ENCODE measurements at regions not wholly inside any gene's neighbourhood (a gene's known extent, or its start where the extent isn't known, plus 50 kb on each side); places are given as distances from the start of the nearest gene placed in this dataset.

DNA sequence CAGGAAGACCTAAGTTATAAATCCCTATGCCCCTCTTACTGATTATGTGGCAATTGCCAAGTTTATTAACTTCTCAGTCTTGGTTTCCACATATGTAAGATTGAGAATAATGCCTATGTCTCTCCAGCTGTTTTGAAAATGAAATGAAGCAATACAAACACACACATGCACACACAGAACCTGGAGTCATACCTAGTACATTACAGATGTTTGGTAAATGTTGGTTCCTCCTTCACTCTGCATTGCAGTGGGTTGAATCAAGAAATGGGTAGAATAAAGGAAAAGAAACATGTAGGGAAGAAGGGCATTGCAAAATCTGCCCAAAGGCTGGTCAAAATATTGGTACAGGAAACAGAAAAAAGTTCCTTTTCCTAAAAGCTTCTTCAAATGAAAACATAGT is 309.9 kb upstream of the EMCN start:
- no peaks in the 10 kb centered on the region for H3K4me1 ChIP-seq
- TF ChIP-seq, protein P1, sequence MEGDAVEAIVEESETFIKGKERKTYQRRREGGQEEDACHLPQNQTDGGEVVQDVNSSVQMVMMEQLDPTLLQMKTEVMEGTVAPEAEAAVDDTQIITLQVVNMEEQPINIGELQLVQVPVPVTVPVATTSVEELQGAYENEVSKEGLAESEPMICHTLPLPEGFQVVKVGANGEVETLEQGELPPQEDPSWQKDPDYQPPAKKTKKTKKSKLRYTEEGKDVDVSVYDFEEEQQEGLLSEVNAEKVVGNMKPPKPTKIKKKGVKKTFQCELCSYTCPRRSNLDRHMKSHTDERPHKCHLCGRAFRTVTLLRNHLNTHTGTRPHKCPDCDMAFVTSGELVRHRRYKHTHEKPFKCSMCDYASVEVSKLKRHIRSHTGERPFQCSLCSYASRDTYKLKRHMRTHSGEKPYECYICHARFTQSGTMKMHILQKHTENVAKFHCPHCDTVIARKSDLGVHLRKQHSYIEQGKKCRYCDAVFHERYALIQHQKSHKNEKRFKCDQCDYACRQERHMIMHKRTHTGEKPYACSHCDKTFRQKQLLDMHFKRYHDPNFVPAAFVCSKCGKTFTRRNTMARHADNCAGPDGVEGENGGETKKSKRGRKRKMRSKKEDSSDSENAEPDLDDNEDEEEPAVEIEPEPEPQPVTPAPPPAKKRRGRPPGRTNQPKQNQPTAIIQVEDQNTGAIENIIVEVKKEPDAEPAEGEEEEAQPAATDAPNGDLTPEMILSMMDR (IDR thresholded peaks at IDR 0.05) = no peak
- H3K36me3 ChIP-seq = no peaks in the 10 kb centered on the region
- no peak overlapping the region for H3K9ac ChIP-seq (ENCODE audit: low read depth in 2 of 2, low read length in 2 of 2)
- no peak for DNase-seq
- H3K4me3 ChIP-seq = no peak overlapping the region
- H3K9me3 ChIP-seq = no peaks in the 10 kb centered on the region
- no peak overlapping the region for H3K27ac ChIP-seq
- intact Hi-C loops (cut with DNase I) = no loop called here
- no peaks in the 10 kb centered on the region for H3K27me3 ChIP-seq

- no peak for DNase-seq
- H3K4me1 ChIP-seq = no peaks in the 10 kb centered on the region
- intact Hi-C loops (cut with DNase I) = no loop called here
- TF ChIP-seq, protein P1 (IDR thresholded peaks at IDR 0.05) = no peak
- no peaks in the 10 kb centered on the region for H3K36me3 ChIP-seq
- no peak overlapping the region for H3K27ac ChIP-seq
- H3K9ac ChIP-seq (ENCODE audit: low read depth in 2 of 2, low read length in 2 of 2) = no peak overlapping the region
- H3K27me3 ChIP-seq = no peaks in the 10 kb centered on the region
- no peaks in the 10 kb centered on the region for H3K9me3 ChIP-seq
- H3K4me3 ChIP-seq = no peak overlapping the region
These were observed 309.2 kb upstream of the EMCN start for GRCh38 chr4:100826808-100827548.

DNA sequence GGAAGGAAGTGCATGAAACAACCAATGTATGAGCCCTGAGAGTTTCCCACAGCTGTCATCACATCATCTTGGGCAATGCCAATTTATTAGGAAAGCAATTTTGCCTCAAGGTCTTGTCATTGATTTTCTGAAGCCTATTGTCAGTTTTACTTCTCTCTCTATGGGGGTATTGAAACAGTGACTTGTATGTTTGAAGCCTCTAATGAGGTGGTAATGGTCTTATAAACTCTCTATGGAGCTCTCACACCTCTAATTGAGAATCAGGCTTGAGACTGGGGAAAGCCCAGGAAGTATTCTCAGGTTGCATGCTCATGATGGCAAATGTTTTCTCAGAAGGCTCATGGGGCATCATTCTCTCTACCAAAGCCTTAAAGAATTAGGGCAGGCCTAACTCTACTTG is 308.2 kb upstream of the EMCN start:
- Histone ChIP-seq H3K4me3 (no peak overlapping the region), H3K4me1 (no peaks in the 10 kb centered on the region), H3K36me3 (no peaks in the 10 kb centered on the region), H3K9ac (ENCODE audit: low read depth in 2 of 2, low read length in 2 of 2) (no peak overlapping the region), H3K27ac (no peak overlapping the region), H3K9me3 (no peaks in the 10 kb centered on the region), H3K27me3 (no peaks in the 10 kb centered on the region)
- TF ChIP-seq, protein P1 (IDR thresholded peaks at IDR 0.05) = no peak
- intact Hi-C loops (cut with DNase I) = no loop called here
- DNase-seq = no peak

DNA sequence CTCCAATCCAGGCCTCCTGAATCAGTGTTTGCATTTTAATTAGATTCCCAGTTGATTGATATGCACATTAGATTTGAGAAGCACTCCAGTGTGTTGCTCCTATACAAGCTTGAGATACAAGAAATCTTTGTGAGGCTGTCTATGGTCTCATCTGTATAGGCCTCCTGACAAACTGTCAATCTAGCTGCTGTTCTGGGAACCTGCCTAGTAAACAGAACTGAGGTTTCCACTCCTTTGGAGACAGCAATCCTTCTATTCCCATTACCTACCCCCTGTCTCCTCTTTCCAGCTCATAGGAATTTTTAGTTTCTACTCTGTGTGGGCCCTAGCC is 306.1 kb upstream of the EMCN start:
- DNase-seq = no peak
- Histone ChIP-seq H3K36me3 (no peaks in the 10 kb centered on the region), H3K9ac (ENCODE audit: low read depth in 2 of 2, low read length in 2 of 2) (no peak overlapping the region), H3K27ac (no peak overlapping the region), H3K27me3 (no peaks in the 10 kb centered on the region), H3K4me1 (no peaks in the 10 kb centered on the region), H3K9me3 (no peaks in the 10 kb centered on the region), H3K4me3 (no peak overlapping the region)
- TF ChIP-seq, protein P1 (IDR thresholded peaks at IDR 0.05) = no peak
- intact Hi-C loops (cut with DNase I) = no loop called here

DNA sequence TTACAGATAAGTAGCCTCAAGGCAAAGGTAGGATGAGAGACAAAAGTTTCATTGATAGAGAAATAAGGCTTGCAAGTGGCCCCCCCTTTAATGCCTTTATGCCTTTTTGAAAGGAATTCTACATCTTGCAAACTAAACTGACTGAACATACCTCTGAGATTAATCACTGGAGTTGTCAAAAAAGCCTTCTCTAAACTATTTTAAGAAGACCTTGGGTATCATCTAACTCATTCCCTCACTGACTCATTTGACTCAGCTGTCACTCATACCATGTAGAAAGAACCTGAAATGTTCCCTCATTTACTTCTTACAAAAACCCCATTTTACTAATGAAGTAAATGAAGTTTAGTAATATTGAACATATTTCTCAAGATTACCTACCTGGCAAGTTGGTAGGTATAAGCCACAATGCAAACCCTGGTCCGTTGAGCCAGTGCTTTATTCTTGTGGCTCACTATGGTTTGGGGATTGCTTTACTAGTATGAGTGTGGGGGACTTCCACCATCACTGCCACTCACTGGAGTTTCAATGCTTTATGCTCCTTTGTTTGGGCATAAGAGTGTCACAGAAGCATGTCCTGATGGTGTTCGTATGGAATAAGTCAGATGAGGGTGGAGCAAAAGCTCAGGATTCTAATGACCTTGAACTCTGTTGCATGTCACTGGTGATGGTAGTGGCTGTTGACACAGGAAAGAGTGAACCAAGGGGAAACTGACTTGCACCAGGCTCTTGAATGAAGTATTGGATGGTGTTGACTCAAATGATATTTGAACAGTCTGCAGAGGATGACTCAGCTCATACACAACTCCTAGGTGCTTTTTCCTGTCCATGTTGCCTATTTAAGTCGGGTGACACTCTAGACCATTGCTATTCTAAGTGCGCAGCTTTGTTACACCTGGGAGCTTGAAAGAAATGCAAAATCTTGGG is 305.5 kb upstream of the EMCN start:
- Histone ChIP-seq H3K27me3 (no peaks in the 10 kb centered on the region), H3K9ac (ENCODE audit: low read depth in 2 of 2, low read length in 2 of 2) (no peak overlapping the region), H3K9me3 (no peaks in the 10 kb centered on the region), H3K36me3 (no peaks in the 10 kb centered on the region), H3K4me1 (no peaks in the 10 kb centered on the region), H3K4me3 (no peak overlapping the region), H3K27ac (no peak overlapping the region)
- TF ChIP-seq, protein P1 (IDR thresholded peaks at IDR 0.05) = no peak
- no peak for DNase-seq
- intact Hi-C loops (cut with DNase I) = no loop called here
